ENCODE measurements at regions not wholly inside any gene's neighbourhood (a gene's known extent, or its start where the extent isn't known, plus 50 kb on each side); places are given as distances from the start of the nearest gene placed in this dataset.
A peak's percentile ranks its signal among the peaks of the same experiment; 100 is the strongest.

GRCh38 chr18:60500960-60501359 lies 128.4 kb upstream of the MC4R start:
- no peak for ATAC-seq
- TF ChIP-seq CSRNP3 (CRISPR knock-in tag; IDR thresholded peaks at IDR 0.05) (no peak), CSDC2 (CRISPR knock-in tag; IDR thresholded peaks at IDR 0.05) (no peak)

GRCh38 chr18:60502591-60502990 lies 130.0 kb upstream of the MC4R start:
- TF ChIP-seq TOX (CRISPR knock-in tag; IDR thresholded peaks at IDR 0.05; ENCODE audit: borderline replicate concordance) (no peak), GLIS3 (CRISPR knock-in tag; IDR thresholded peaks at IDR 0.05) (no peak), ISL1 (CRISPR knock-in tag; IDR thresholded peaks at IDR 0.05) (no peak), RARB (CRISPR knock-in tag; IDR thresholded peaks at IDR 0.05) (no peak), BACH2 (CRISPR knock-in tag; IDR thresholded peaks at IDR 0.05; ENCODE audit: borderline replicate concordance) (no peak), ESRRG (CRISPR knock-in tag; IDR thresholded peaks at IDR 0.05) (no peak), OSR1 (CRISPR knock-in tag; IDR thresholded peaks at IDR 0.05) (no peak), ZNF565 (CRISPR knock-in tag; conservative IDR thresholded peaks at IDR 0.05; ENCODE audit: low read depth) (no peak), CSRNP3 (CRISPR knock-in tag; IDR thresholded peaks at IDR 0.05) (no peak), SNAI2 (CRISPR knock-in tag; IDR thresholded peaks at IDR 0.05) (no peak)
- no peak for ATAC-seq

- TF ChIP-seq ZFP3 (CRISPR knock-in tag; IDR thresholded peaks at IDR 0.05) (no peak), TOX (CRISPR knock-in tag; IDR thresholded peaks at IDR 0.05; ENCODE audit: borderline replicate concordance) (no peak), PPARA (CRISPR knock-in tag; IDR thresholded peaks at IDR 0.05; ENCODE audit: borderline replicate concordance) (no peak), ZC3H10 (CRISPR knock-in tag; IDR thresholded peaks at IDR 0.05) (no peak), CSDC2 (CRISPR knock-in tag; IDR thresholded peaks at IDR 0.05) (no peak), CSRNP3 (CRISPR knock-in tag; IDR thresholded peaks at IDR 0.05) (no peak), ZNF70 (CRISPR knock-in tag; IDR thresholded peaks at IDR 0.05) (no peak), TSHZ2 (CRISPR knock-in tag; IDR thresholded peaks at IDR 0.05) (no peak), GLIS3 (CRISPR knock-in tag; IDR thresholded peaks at IDR 0.05) (no peak), PATZ1 (CRISPR knock-in tag; IDR thresholded peaks at IDR 0.05; ENCODE audit: borderline replicate concordance) (no peak), ZFP30 (CRISPR knock-in tag; IDR thresholded peaks at IDR 0.05) (no peak), TCF4 (CRISPR knock-in tag; IDR thresholded peaks at IDR 0.05; ENCODE audit: borderline replicate concordance) (peak; percentile 28; the same call in 1 of the 2 replicates), ISL1 (CRISPR knock-in tag; IDR thresholded peaks at IDR 0.05) (peak; percentile 27; the same call in 1 of the 2 replicates), ESRRG (CRISPR knock-in tag; IDR thresholded peaks at IDR 0.05) (no peak)
Measured at GRCh38 chr18:60503199-60503598, 130.6 kb upstream of the MC4R start.

GRCh38 chr18:60506190-60506589 lies 133.6 kb upstream of the MC4R start:
- TF ChIP-seq ZFP30 (CRISPR knock-in tag; IDR thresholded peaks at IDR 0.05) (no peak), ZNF565 (CRISPR knock-in tag; conservative IDR thresholded peaks at IDR 0.05; ENCODE audit: low read depth) (no peak), ZC3H10 (CRISPR knock-in tag; IDR thresholded peaks at IDR 0.05) (no peak), BACH2 (CRISPR knock-in tag; IDR thresholded peaks at IDR 0.05; ENCODE audit: borderline replicate concordance) (no peak), ISL1 (CRISPR knock-in tag; IDR thresholded peaks at IDR 0.05) (no peak)
- no peak for ATAC-seq

More at GRCh38 chr18:60503199-60503598, 130.6 kb upstream of the MC4R start:
- ATAC-seq, result peak; percentile 33; the same call in 2 of the 3 replicates

Measured in SK-N-SH treated with all-trans-retinoic acid at 6 μM for 48 hours (cell line).